Subcutaneous abdominal adipose tissue (tissue), 5 donors: ENCODE measurements at regions not wholly inside any gene's neighbourhood (a gene's known extent, or its start where the extent isn't known, plus 50 kb on each side); places are given as distances from the start of the nearest gene placed in this dataset.
"Not testable (repeated sequence)": the region's sequence is repeated elsewhere in the genome, so short reads cannot be mapped to it uniquely, and the experiment has no call there.

Experiments
- H3K27ac ChIP-seq: one replicate; pipeline ENCODE4 v1.7.0; 2013; ENCODE audit warnings: low read depth, mild to moderate bottlenecking, inconsistent platforms, low read length, moderate library complexity
- H3K27me3 ChIP-seq, 5 donors: one replicate each; pipeline ENCODE4 v1.7.0; 2013; ENCODE audit warnings: low read length in 5 of 5, inconsistent platforms in 1 of 5; ENCODE audit not compliant: control insufficient read depth in 5 of 5, insufficient read depth in 4 of 5
- H3K36me3 ChIP-seq, 5 donors: one replicate each; pipeline ENCODE4 v1.7.0; 2013; ENCODE audit warnings: low read length in 5 of 5; ENCODE audit not compliant: control insufficient read depth in 5 of 5, insufficient read depth in 5 of 5
- H3K4me1 ChIP-seq, 5 donors: one replicate each; pipeline ENCODE4 v1.7.0; 2013; ENCODE audit warnings: low read length in 5 of 5, mild to moderate bottlenecking in 3 of 5, moderate library complexity in 1 of 5; ENCODE audit not compliant: control insufficient read depth in 5 of 5, insufficient read depth in 5 of 5
- H3K4me3 ChIP-seq, 5 donors: one replicate each; pipeline ENCODE4 v1.7.0; 2013; ENCODE audit warnings: low read length in 5 of 5, low read depth in 1 of 5
- H3K9ac ChIP-seq, 5 donors: one replicate each; pipeline ENCODE4 v1.7.0; 2013; ENCODE audit warnings: low read length in 5 of 5, mild to moderate bottlenecking in 4 of 5, moderate library complexity in 3 of 5
- H3K9me3 ChIP-seq, 5 donors: one replicate each; pipeline ENCODE4 v1.7.0; 2013; ENCODE audit warnings: low read length in 5 of 5; ENCODE audit not compliant: control insufficient read depth in 5 of 5
- donor health status: healthy.
- donor health status: healthy.
- donor health status: healthy.
- donor health status: healthy.
- donor health status: healthy.

DNA sequence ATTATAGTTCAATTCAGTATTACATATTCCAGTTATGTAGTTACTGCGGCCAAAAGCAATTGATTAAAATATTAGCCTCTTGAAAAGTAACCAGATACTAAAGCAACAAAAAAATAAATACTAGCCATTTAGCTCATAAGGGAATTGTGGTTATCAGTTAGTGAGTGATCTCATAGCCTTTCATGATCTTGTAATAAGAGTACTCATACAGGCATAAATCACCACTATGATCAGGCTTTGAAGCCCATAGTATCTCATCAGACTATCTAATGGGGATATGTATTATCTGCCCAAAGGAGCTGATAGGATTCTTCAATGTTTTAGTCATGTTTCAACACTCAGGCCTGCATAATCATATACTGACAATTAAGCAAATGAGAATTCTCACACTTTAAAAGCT is 184.1 kb upstream of the CCDC54 start:
- Histone ChIP-seq H3K27me3 (no peaks in the 10 kb centered on the region), H3K4me1 (peaks cover 0 to under 1% (median 0%) of the 10 kb centered on the region in 5 donors), H3K9me3 (no peaks in the 10 kb centered on the region), H3K9ac (no peak overlapping the region), H3K36me3 (no peaks in the 10 kb centered on the region), H3K27ac (no peak overlapping the region), H3K4me3 (no peak overlapping the region)

GRCh38 chr3:107198581-107199181 is 178.6 kb upstream of the CCDC54 start:
- H3K9ac ChIP-seq: no peak overlapping the region
- no peaks in the 10 kb centered on the region for H3K9me3 ChIP-seq
- H3K27ac ChIP-seq: no peak overlapping the region
- H3K4me3 ChIP-seq: peak overlapping the region in 2 of 5 donors; percentile 20 to 40
- H3K27me3 ChIP-seq: no peaks in the 10 kb centered on the region
- peaks cover 0 to 10% (median 3%) of the 10 kb centered on the region in 5 donors for H3K4me1 ChIP-seq
- H3K36me3 ChIP-seq: no peaks in the 10 kb centered on the region

DNA sequence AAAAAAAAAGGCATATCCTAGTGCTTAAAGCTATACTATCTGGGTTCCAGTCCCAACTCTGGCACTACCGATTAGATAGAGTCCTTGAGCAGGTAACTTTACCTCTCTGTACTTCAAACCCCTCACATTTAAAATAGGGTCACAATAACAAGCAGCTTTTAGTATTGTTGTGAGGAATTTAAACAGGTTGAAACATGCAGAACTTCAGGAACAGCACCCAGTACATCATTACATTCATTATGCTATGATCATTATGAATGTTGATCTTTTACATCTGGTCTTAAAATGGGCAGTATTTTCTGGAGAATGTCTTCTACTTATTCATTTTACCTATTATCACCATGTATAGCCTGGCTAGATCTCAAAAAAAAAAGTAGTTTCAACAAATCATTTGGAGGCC is 176.1 kb upstream of the CCDC54 start:
- Histone ChIP-seq H3K27me3 (no peaks in the 10 kb centered on the region), H3K9me3 (no peaks in the 10 kb centered on the region), H3K27ac (no peak overlapping the region), H3K36me3 (no peaks in the 10 kb centered on the region), H3K4me3 (no peak overlapping the region), H3K4me1 (peaks cover 0 to 10% (median 3%) of the 10 kb centered on the region in 5 donors), H3K9ac (no peak overlapping the region)

DNA sequence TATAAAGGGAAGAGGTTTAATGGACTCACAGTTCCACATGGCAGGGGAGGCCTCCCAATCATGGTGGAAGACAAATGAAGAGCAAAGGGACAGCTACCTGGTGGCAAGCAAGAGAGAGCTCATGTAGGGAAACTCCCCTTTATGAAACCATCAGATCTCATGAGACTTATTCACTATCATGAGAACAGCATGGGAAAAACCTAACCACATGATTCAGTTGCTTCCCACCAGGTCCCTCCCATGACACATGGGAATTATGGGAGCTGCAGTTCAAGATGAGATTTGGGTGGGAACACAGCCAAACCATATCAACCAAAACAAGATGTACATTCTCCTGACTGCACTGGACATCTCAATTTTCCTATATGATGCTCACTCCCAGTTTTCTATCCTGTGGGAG is 174.4 kb upstream of the CCDC54 start:
- H3K4me1 ChIP-seq: peaks cover 0 to 23% (median 10%) of the 10 kb centered on the region in 5 donors
- not testable (repeated sequence) for H3K36me3 ChIP-seq, H3K27ac ChIP-seq, H3K9me3 ChIP-seq, H3K4me3 ChIP-seq, H3K9ac ChIP-seq, H3K27me3 ChIP-seq

DNA sequence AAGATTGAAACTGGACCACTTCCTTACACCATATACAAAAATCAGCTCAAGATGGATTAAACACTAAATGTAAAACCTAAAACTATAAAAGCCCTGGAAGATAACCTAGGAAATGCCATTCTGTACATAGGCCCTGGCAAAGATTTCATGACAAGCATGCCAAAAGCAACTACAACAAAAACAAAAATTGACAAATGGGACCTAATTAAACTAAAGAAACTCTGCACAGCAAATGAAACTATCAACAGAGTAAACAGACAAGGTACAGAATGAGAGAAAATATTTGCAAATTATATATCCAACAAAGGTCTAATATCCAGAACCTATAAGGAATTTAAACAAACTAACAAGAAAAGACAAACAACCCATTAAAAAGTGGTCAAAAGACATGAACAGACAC is 173.1 kb upstream of the CCDC54 start:
- H3K4me1 ChIP-seq: peaks cover 0 to 24% (median 22%) of the 10 kb centered on the region in 5 donors
- H3K36me3 ChIP-seq: no peaks in the 10 kb centered on the region
- no peak overlapping the region for H3K9ac ChIP-seq
- no peaks in the 10 kb centered on the region for H3K9me3 ChIP-seq
- H3K27me3 ChIP-seq: no peaks in the 10 kb centered on the region
- H3K4me3 ChIP-seq: no peak overlapping the region
- H3K27ac ChIP-seq: no peak overlapping the region

DNA sequence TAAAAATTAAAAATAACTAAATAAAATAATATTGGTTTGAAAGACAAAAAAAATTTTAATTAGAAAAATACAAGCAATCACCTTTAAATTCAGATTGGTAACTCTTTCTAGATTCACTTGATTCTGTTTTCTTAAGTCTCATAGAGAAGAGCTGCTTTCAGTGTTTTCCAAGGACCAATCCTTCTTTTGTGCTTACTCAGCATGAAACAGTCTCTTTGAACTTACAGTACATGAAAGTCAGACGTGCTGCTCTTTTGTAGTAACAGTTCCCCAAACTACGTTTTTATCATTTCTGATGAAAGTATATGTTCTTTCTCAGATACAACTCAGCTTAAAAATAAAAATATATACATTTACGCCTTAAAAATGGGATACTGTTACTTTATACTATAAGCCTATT is 171.9 kb upstream of the CCDC54 start:
- H3K4me3 ChIP-seq: no peak overlapping the region
- no peaks in the 10 kb centered on the region for H3K36me3 ChIP-seq
- no peak overlapping the region for H3K9ac ChIP-seq
- H3K27ac ChIP-seq: no peak overlapping the region
- no peaks in the 10 kb centered on the region for H3K27me3 ChIP-seq
- peaks cover 0 to 31% (median 26%) of the 10 kb centered on the region in 5 donors for H3K4me1 ChIP-seq
- H3K9me3 ChIP-seq: no peaks in the 10 kb centered on the region

- Histone ChIP-seq H3K27ac (no peak overlapping the region), H3K4me1 (peaks cover 0 to 31% (median 26%) of the 10 kb centered on the region in 5 donors), H3K9ac (no peak overlapping the region), H3K36me3 (no peaks in the 10 kb centered on the region), H3K27me3 (no peaks in the 10 kb centered on the region), H3K4me3 (no peak overlapping the region), H3K9me3 (no peaks in the 10 kb centered on the region)
Measured at GRCh38 chr3:107206141-107206540, 171.1 kb upstream of the CCDC54 start.

DNA sequence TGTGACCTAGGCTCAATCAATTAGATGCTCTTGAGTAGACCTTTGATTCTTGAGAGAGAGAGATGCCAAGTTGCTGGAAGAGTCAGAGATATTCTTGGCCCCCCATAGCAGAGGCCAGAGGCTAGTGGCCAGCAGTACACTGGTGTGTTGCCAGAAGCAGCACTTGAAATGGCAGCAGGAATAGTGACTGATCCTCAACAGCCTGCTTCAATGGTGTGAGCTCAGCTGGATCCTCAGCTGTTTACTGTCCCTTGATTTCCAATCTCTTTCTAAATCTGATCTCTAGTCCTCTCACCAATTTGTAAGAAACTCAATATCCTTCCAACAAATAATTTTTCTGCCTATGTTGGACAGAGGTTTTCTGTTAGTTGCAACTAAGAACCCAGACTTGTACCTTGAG is 170.3 kb upstream of the CCDC54 start:
- peak overlapping the region; percentile 58 for H3K27ac ChIP-seq

DNA sequence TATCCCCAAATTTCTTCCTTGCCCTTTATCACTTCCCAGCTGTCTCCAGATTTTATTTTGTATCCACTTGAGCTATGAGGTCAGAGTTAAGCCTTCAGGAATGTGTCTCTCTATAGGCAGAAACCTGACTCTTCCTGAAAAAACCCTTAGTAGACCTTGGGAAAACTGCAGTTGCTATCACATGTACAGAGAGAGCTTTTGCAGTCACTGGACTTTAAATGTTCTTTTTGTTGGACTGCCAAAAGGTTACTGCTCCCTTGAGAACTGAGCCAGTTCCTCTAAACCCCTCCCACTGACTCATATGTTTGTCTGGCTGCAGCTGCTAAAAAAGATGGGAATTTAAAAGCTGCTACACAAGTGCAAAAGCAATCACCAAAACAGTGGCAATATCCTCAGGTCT is 169.1 kb upstream of the CCDC54 start:
- Histone ChIP-seq H3K9me3 (no peaks in the 10 kb centered on the region), H3K9ac (no peak overlapping the region), H3K4me1 (peaks cover 0 to 31% (median 26%) of the 10 kb centered on the region in 5 donors), H3K27ac (peak overlapping the region; percentile 58), H3K27me3 (no peaks in the 10 kb centered on the region), H3K36me3 (no peaks in the 10 kb centered on the region), H3K4me3 (peak overlapping the region in 3 of 5 donors; percentile 21 to 35 (median 29))

More for the DNA sequence above, 170.3 kb upstream of the CCDC54 start:
- no peaks in the 10 kb centered on the region for H3K36me3 ChIP-seq
- no peaks in the 10 kb centered on the region for H3K9me3 ChIP-seq
- no peak overlapping the region for H3K4me3 ChIP-seq
- peaks cover 0 to 31% (median 26%) of the 10 kb centered on the region in 5 donors for H3K4me1 ChIP-seq
- H3K9ac ChIP-seq: no peak overlapping the region
- no peaks in the 10 kb centered on the region for H3K27me3 ChIP-seq

DNA sequence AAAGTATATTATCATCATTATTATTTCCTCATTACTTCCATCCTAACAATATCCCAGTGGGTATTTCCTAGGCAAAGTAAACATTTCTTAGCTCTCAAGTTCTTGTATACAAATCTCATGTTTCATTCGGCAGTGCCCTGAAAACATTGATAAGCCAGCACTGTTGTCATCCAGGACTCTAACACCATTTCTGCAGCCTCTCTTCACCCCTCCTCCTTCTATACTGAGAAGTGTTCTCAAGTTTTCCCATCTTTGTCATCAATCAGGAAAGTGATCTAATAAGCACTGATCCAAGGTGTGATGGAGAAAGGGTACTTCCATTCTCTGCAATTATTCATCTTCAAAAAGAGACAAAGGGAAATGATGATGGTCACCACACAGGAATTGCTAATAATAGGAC is 168.4 kb upstream of the CCDC54 start:
- H3K27ac ChIP-seq: peak overlapping the region; percentile 58
- no peak overlapping the region for H3K9ac ChIP-seq
- no peaks in the 10 kb centered on the region for H3K36me3 ChIP-seq
- H3K27me3 ChIP-seq: no peaks in the 10 kb centered on the region
- peaks cover 0 to 31% (median 26%) of the 10 kb centered on the region in 5 donors for H3K4me1 ChIP-seq
- peak overlapping the region in 1 of 5 donors; percentile 29 for H3K4me3 ChIP-seq
- H3K9me3 ChIP-seq: no peaks in the 10 kb centered on the region
